Neural cell (in vitro differentiated cells): ENCODE measurements at regions not wholly inside any gene's neighbourhood (a gene's known extent, or its start where the extent isn't known, plus 50 kb on each side); places are given as distances from the start of the nearest gene placed in this dataset.
A peak's percentile ranks its signal among the peaks of the same experiment; 100 is the strongest.

Source experiments
- H2AFZ ChIP-seq: fragments of 200-600, 300-800 bp; sonication (generic), shearing (Covaris generic); 2 replicates; pipeline ENCODE4 v1.6.0; 2014; ENCODE audit warnings: low read depth, mild to moderate bottlenecking, antibody characterized with exemption, low read length, moderate library complexity
- H3F3A ChIP-seq: fragments of 200-600 bp; shearing (Covaris generic); 2 replicates; pipeline ENCODE4 v1.6.1; 2016; ENCODE audit warnings: mild to moderate bottlenecking, moderate library complexity, mixed read lengths, antibody characterized with exemption, low read length; ENCODE audit not compliant: insufficient read depth, poor library complexity, severe bottlenecking
- H3K27ac ChIP-seq: fragments of 200-600, 300-800 bp; sonication (generic), shearing (Covaris generic); 2 replicates; pipeline ENCODE4 v1.5.1; 2014; ENCODE audit warnings: mild to moderate bottlenecking, low read length, moderate library complexity
- H3K27me3 ChIP-seq: fragments of 300-800, 200-600 bp; sonication (generic), shearing (Covaris generic); 2 replicates; pipeline ENCODE4 v1.6.0; 2014; ENCODE audit warnings: mild to moderate bottlenecking, low read depth, low read length, moderate library complexity; ENCODE audit not compliant: insufficient read depth
- H3K36me3 ChIP-seq: fragments of 300-800, 200-600 bp; sonication (generic), shearing (Covaris generic); 2 replicates; pipeline ENCODE4 v1.5.1; 2014; ENCODE audit warnings: mild to moderate bottlenecking, antibody characterized with exemption, low read length, moderate library complexity; ENCODE audit not compliant: insufficient read depth
- H3K4me2 ChIP-seq: fragments of 300-800, 200-600 bp; sonication (generic), shearing (Covaris generic); 2 replicates; pipeline ENCODE4 v1.6.0; 2014; ENCODE audit warnings: mild to moderate bottlenecking, low read length
- H3K4me3 ChIP-seq: fragments of 300-800, 200-600 bp; sonication (generic), shearing (Covaris generic); 2 replicates; pipeline ENCODE4 v1.5.1; 2014; ENCODE audit warnings: mild to moderate bottlenecking, low read length, moderate library complexity
- H3K79me2 ChIP-seq: fragments of 200-600 bp; shearing (Covaris generic); replicated peaks from 2 replicates; pipeline ENCODE4 v1.6.0; 2014; ENCODE audit warnings: mild to moderate bottlenecking, low read length, moderate library complexity; ENCODE audit not compliant: insufficient read depth
- H3K9ac ChIP-seq: fragments of 300-800, 200-600 bp; sonication (generic), shearing (Covaris generic); 2 replicates; pipeline ENCODE4 v1.6.1; 2016; ENCODE audit warnings: mild to moderate bottlenecking, low read length, mixed read lengths
- H3K9me2 ChIP-seq: fragments of 200-600 bp; shearing (Covaris generic); 2 replicates; pipeline ENCODE4 v1.6.1; 2016; ENCODE audit warnings: mild to moderate bottlenecking, low read length, mixed read lengths; ENCODE audit not compliant: insufficient read depth
- H3K9me3 ChIP-seq: fragments of 200-600, 300-800 bp; sonication (generic), shearing (Covaris generic); 2 replicates; pipeline ENCODE4 v1.6.1; 2016; ENCODE audit warnings: mild to moderate bottlenecking, mixed run types, low read length, moderate library complexity, mixed read lengths
- H4K20me1 ChIP-seq: fragments of 200-600 bp; shearing (Covaris generic); 2 replicates; pipeline ENCODE4 v1.6.1; 2016; ENCODE audit warnings: mild to moderate bottlenecking, mixed run types; ENCODE audit not compliant: insufficient read depth
- CTCF ChIP-seq: fragments of 450-650 bp; IDR thresholded peaks from 2 replicates; pipeline ENCODE4 v1.5.1; 2014; ENCODE audit warnings: antibody characterized with exemption, mild to moderate bottlenecking, moderate library complexity; ENCODE audit not compliant: poor library complexity, severe bottlenecking
- EP300 ChIP-seq: fragments of 450-650 bp; conservative IDR thresholded peaks from 2 replicates; pipeline ENCODE4 v1.6.1; 2014; ENCODE audit warnings: antibody characterized with exemption, mild to moderate bottlenecking, moderate library complexity; ENCODE audit not compliant: poor library complexity, severe bottlenecking
- EZH2 ChIP-seq: fragments of 200-600, 300-800 bp; shearing (Covaris generic), sonication (generic); IDR thresholded peaks from 2 replicates; pipeline ENCODE4 v1.6.1; 2014; ENCODE audit warnings: antibody characterized with exemption, low read length, borderline replicate concordance, mild to moderate bottlenecking; ENCODE audit not compliant: insufficient read depth, poor library complexity, severe bottlenecking
- MXI1 ChIP-seq: fragments of 450-650 bp; conservative IDR thresholded peaks from 2 replicates; pipeline ENCODE4 v1.6.1; 2014; ENCODE audit warnings: antibody characterized with exemption, mild to moderate bottlenecking; ENCODE audit not compliant: poor library complexity, severe bottlenecking
- POLR2AphosphoS5 ChIP-seq: IDR thresholded peaks from 2 replicates; pipeline ENCODE4 v1.6.1; 2012
- RAD21 ChIP-seq: fragments of 450-650 bp; conservative IDR thresholded peaks from 2 replicates; pipeline ENCODE4 v1.6.1; 2014; ENCODE audit warnings: antibody characterized with exemption, mild to moderate bottlenecking, moderate library complexity
- REST ChIP-seq: IDR thresholded peaks from 2 replicates; pipeline ENCODE4 v1.6.1; 2012; ENCODE audit warnings: borderline replicate concordance
- SMC3 ChIP-seq: fragments of 450-650 bp; conservative IDR thresholded peaks from 2 replicates; pipeline ENCODE4 v1.6.1; 2014; ENCODE audit warnings: antibody characterized with exemption, mild to moderate bottlenecking, moderate library complexity; ENCODE audit not compliant: poor library complexity
- TAF1 ChIP-seq: IDR thresholded peaks from 2 replicates; pipeline ENCODE4 v1.6.1; 2012; ENCODE audit warnings: low read depth

DNA sequence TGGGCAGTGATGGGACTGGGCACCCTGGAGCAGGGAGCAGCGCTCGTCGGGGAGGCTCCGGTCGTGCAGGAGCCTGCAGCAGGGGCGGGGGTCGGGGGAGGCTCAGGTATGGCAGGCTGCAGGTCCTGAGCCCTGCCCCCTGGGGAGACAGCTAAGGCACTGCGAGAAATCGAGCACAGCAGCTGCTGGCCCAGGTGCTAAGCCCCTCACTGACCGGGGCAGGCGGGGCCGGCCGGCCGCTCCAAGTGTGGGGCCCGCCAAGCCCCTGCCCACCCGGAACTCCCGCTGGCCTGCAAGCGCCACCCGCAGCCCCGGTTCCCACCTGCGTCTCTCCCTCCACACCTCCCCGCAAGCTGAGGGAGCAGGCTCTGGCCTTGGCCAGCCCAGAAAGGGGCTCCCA, 326.8 kb upstream of the TMTC1 start:
- no peak for TF ChIP-seq EZH2
- no peak for TF ChIP-seq EP300
- TF ChIP-seq CTCF: no peak
- no peak for TF ChIP-seq TAF1
- TF ChIP-seq SMC3: no peak
- no peak for TF ChIP-seq REST
- no peak for TF ChIP-seq POLR2AphosphoS5
- no peak for TF ChIP-seq RAD21
- TF ChIP-seq MXI1: no peak
- H3K9me2 ChIP-seq: no peaks in the 10 kb centered on the region
- H3K36me3 ChIP-seq: no peaks in the 10 kb centered on the region

GRCh38 chr12:30108666-30109065, 324.9 kb upstream of the TMTC1 start:
- TF ChIP-seq REST: no peak
- no peak for TF ChIP-seq SMC3
- TF ChIP-seq TAF1: no peak
- no peak for TF ChIP-seq RAD21
- TF ChIP-seq POLR2AphosphoS5: no peak
- no peak for TF ChIP-seq CTCF
- TF ChIP-seq EZH2: no peak
- TF ChIP-seq EP300: no peak
- TF ChIP-seq MXI1: no peak
- Histone ChIP-seq H4K20me1 (no peaks in the 10 kb centered on the region), H3K4me2 (no peak overlapping the region), H3K9ac (no peak overlapping the region), H3K27ac (no peak overlapping the region), H3K9me3 (no peaks in the 10 kb centered on the region), H3K79me2 (no peaks in the 10 kb centered on the region), H3K36me3 (no peaks in the 10 kb centered on the region), H2AFZ (no peak overlapping the region), H3K4me3 (no peak overlapping the region), H3K9me2 (no peaks in the 10 kb centered on the region), H3F3A (no peaks in the 10 kb centered on the region), H3K27me3 (no peaks in the 10 kb centered on the region)

More for the DNA sequence above, 326.8 kb upstream of the TMTC1 start:
- Histone ChIP-seq H3K4me2 (no peak overlapping the region), H2AFZ (no peak overlapping the region), H3K9me3 (no peaks in the 10 kb centered on the region), H3F3A (no peaks in the 10 kb centered on the region), H3K9ac (peak overlapping the region; percentile 61), H3K27me3 (no peaks in the 10 kb centered on the region), H3K27ac (peak overlapping the region; percentile 87), H3K4me3 (peak overlapping the region; percentile 37), H4K20me1 (no peaks in the 10 kb centered on the region), H3K79me2 (no peaks in the 10 kb centered on the region)
